ENCODE measurements at regions not wholly inside any gene's neighbourhood (a gene's known extent, or its start where the extent isn't known, plus 50 kb on each side); places are given as distances from the start of the nearest gene placed in this dataset.
"Not testable (repeated sequence)": the region's sequence is repeated elsewhere in the genome, so short reads cannot be mapped to it uniquely, and the experiment has no call there.

- ChIA-PET CTCF (no interaction called here), POLR2A (no interaction called here)
- no peak for ATAC-seq
- no peak overlapping the region for H3K4me3 Mint-ChIP-seq
- H3K9me3 Mint-ChIP-seq: peaks cover 7% of the 10 kb centered on the region
- H3K27me3 Mint-ChIP-seq (ENCODE audit: low read depth): peaks cover 34% of the 10 kb centered on the region
- H3K36me3 Mint-ChIP-seq: peaks cover 12% of the 10 kb centered on the region
- DNase-seq (ENCODE audit: low spot score): no peak
- peaks cover 13% of the 10 kb centered on the region for H3K4me1 Mint-ChIP-seq
- H3K27ac Mint-ChIP-seq: no peak overlapping the region
- no peak for TF ChIP-seq RELA (CRISPR knock-in tag; IDR thresholded peaks at IDR 0.05; ENCODE audit: borderline replicate concordance)
- TF ChIP-seq ARID4B (CRISPR knock-in tag; IDR thresholded peaks at IDR 0.05; ENCODE audit: borderline replicate concordance): no peak
- no peak for TF ChIP-seq E2F5 (CRISPR knock-in tag; IDR thresholded peaks at IDR 0.05)
- TF ChIP-seq NR3C1 (CRISPR knock-in tag; conservative IDR thresholded peaks at IDR 0.05; ENCODE audit: low read depth): no peak
- no peak for TF ChIP-seq ZNF317 (CRISPR knock-in tag; IDR thresholded peaks at IDR 0.05; ENCODE audit: borderline replicate concordance, low read depth)
These were observed 114.5 kb upstream of the FAM9C start for GRCh38 chrX:13158911-13159310.

GRCh38 chrX:13155550-13155949, 111.1 kb upstream of the FAM9C start:
- CTCF ChIA-PET; H3K27ac Mint-ChIP-seq; H3K4me3 Mint-ChIP-seq; POLR2A ChIA-PET; H3K27me3 Mint-ChIP-seq (ENCODE audit: low read depth); ATAC-seq; DNase-seq (ENCODE audit: low spot score): not testable (repeated sequence)
- Mint-ChIP-seq H3K9me3 (peaks cover 14% of the 10 kb centered on the region), H3K36me3 (peaks cover 20% of the 10 kb centered on the region), H3K4me1 (peaks cover 20% of the 10 kb centered on the region)

- peaks cover 20% of the 10 kb centered on the region for H3K4me1 Mint-ChIP-seq
- peaks cover 3% of the 10 kb centered on the region; the same call in 1 of the 2 replicates for H3K27me3 Mint-ChIP-seq (ENCODE audit: low read depth)
- ChIA-PET POLR2A (no interaction called here), CTCF (no interaction called here)
- H3K9me3 Mint-ChIP-seq: peaks cover 14% of the 10 kb centered on the region
- H3K27ac Mint-ChIP-seq: no peak overlapping the region
- DNase-seq (ENCODE audit: low spot score) (no peak), ATAC-seq (no peak)
- H3K4me3 Mint-ChIP-seq: no peak overlapping the region
- H3K36me3 Mint-ChIP-seq: peaks cover 23% of the 10 kb centered on the region
- no peak for TF ChIP-seq NFYB (CRISPR knock-in tag; conservative IDR thresholded peaks at IDR 0.05; ENCODE audit: low read depth)
- TF ChIP-seq NFATC4 (CRISPR knock-in tag; IDR thresholded peaks at IDR 0.05): no peak
- no peak for TF ChIP-seq ARID4B (CRISPR knock-in tag; IDR thresholded peaks at IDR 0.05; ENCODE audit: borderline replicate concordance)
- TF ChIP-seq NR3C1 (CRISPR knock-in tag; conservative IDR thresholded peaks at IDR 0.05; ENCODE audit: low read depth): no peak
- TF ChIP-seq KAT7 (CRISPR knock-in tag; IDR thresholded peaks at IDR 0.05; ENCODE audit: borderline replicate concordance): no peak
- TF ChIP-seq ZNF263 (CRISPR knock-in tag; IDR thresholded peaks at IDR 0.05; ENCODE audit: low read depth): no peak
- TF ChIP-seq TEAD1 (CRISPR knock-in tag; IDR thresholded peaks at IDR 0.05): no peak
- no peak for TF ChIP-seq MYBL2 (CRISPR knock-in tag; IDR thresholded peaks at IDR 0.05)
- TF ChIP-seq RELA (CRISPR knock-in tag; IDR thresholded peaks at IDR 0.05; ENCODE audit: borderline replicate concordance): no peak
- no peak for TF ChIP-seq TEAD4 (CRISPR knock-in tag; IDR thresholded peaks at IDR 0.05)
- no peak for TF ChIP-seq FOXJ3 (CRISPR knock-in tag; IDR thresholded peaks at IDR 0.05; ENCODE audit: borderline replicate concordance)
These were observed 109.4 kb upstream of the FAM9C start for GRCh38 chrX:13153796-13154195.

Measured in WTC11 (cell line).